AG04450 (cell line): ENCODE measurements at regions not wholly inside any gene's neighbourhood (a gene's known extent, or its start where the extent isn't known, plus 50 kb on each side); places are given as distances from the start of the nearest gene placed in this dataset.
"Not testable (repeated sequence)": the region's sequence is repeated elsewhere in the genome, so short reads cannot be mapped to it uniquely, and the experiment has no call there.

Source experiments
- CTCF ChIA-PET: fragments of 300-600, 350-600 bp; formaldehyde crosslinking; extraction: SDS; loops from one replicate; lab custom pipeline; 2022; ENCODE audit warnings: antibody characterized with exemption, inconsistent platforms; lab: Charles Lee
- POLR2A ChIA-PET: fragments of 350-600 bp; formaldehyde crosslinking; extraction: SDS; loops from one replicate; lab custom pipeline; 2021; ENCODE audit warnings: antibody characterized with exemption, inconsistent platforms; lab: Yijun Ruan, JAX
- DNase-seq: peaks from one replicate; pipeline ENCODE4 v3.0.0-alpha.2; 2011; ENCODE audit warnings: low read depth, low spot score
- H3K27ac ChIP-seq: one replicate; pipeline ENCODE4 v1.5.1; 2012; ENCODE audit warnings: low read depth, low read length, control low read depth
- H3K27me3 ChIP-seq: one replicate; pipeline ENCODE4 v1.6.0; 2012; ENCODE audit warnings: low read length; ENCODE audit not compliant: control insufficient read depth, insufficient read depth
- H3K4me3 ChIP-seq: 2 replicates; pipeline ENCODE4 v1.5.1; 2011; ENCODE audit warnings: mild to moderate bottlenecking, low read depth, low read length, control low read depth
- H3K9me3 ChIP-seq: 2 replicates; pipeline ENCODE4 v1.5.1; 2012; ENCODE audit warnings: low read length; ENCODE audit not compliant: control insufficient read depth, insufficient read depth
- TF ChIP-seq, protein P1 (sequence below): IDR thresholded peaks from 2 replicates; pipeline ENCODE4 v1.5.1; 2011; ENCODE audit warnings: low read depth, low read length, control low read depth, inconsistent platforms

DNA sequence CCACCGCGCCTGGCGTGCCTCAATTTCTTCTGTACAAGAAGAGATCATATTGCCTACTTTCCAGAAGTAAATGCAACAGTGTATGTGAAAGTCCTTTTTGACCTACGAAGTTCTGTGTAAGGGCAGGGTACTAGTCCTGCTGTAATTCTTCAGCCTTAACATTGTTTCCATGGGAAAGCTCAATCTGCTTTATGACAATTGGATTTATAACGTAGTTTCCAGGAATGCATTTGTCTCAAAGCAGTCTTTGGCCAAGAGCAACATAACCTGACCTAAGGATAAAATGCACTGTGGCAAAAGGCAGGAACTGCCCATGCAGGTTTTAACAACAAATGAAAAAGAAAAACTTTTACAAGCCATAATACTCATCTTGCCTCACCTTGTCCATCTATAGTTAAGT is 108.1 kb upstream of the PODXL start:
- Histone ChIP-seq H3K9me3 (no peaks in the 10 kb centered on the region), H3K27ac (no peak overlapping the region), H3K27me3 (peaks cover 2% of the 10 kb centered on the region), H3K4me3 (no peak overlapping the region)
- ChIA-PET POLR2A (no interaction called here), CTCF (interaction anchor here (2.6 kb wide), 1 partner anchor 9 kb away, joined by 7 read pairs; no protein-coding TSS in a partner anchor)
- TF ChIP-seq, protein P1, sequence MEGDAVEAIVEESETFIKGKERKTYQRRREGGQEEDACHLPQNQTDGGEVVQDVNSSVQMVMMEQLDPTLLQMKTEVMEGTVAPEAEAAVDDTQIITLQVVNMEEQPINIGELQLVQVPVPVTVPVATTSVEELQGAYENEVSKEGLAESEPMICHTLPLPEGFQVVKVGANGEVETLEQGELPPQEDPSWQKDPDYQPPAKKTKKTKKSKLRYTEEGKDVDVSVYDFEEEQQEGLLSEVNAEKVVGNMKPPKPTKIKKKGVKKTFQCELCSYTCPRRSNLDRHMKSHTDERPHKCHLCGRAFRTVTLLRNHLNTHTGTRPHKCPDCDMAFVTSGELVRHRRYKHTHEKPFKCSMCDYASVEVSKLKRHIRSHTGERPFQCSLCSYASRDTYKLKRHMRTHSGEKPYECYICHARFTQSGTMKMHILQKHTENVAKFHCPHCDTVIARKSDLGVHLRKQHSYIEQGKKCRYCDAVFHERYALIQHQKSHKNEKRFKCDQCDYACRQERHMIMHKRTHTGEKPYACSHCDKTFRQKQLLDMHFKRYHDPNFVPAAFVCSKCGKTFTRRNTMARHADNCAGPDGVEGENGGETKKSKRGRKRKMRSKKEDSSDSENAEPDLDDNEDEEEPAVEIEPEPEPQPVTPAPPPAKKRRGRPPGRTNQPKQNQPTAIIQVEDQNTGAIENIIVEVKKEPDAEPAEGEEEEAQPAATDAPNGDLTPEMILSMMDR: no peak
- DNase-seq: no peak

DNA sequence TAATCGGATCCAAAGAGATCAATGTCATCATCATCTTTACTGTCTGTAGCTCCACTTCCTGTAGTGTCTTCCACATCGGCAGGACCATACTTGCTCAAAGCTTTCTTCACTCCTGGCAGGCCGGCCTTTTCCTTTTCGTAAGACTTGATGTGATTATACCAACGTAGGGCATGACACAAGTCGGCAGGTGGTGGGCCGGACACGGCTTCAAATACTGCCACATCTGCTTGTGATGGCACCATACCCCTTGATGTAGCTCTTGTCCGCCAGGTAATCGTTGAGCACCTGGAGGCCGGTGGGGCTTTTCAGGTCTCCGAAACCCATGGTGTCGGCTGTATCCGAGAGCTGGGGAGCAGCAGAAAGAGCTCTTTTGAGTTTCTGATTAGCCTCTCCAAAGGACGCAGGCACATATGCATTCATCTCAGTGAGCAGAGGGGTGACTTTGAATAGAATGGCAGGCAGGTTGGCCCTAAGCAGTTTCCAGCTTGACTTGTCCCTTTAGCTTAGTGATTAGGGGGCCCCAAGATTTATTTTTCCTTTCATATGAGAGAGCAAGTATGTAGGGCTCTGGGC is 106.0 kb upstream of the PODXL start:
- DNase-seq, POLR2A ChIA-PET, H3K27me3 ChIP-seq, H3K9me3 ChIP-seq, H3K4me3 ChIP-seq, CTCF ChIA-PET, H3K27ac ChIP-seq: not testable (repeated sequence)

DNA sequence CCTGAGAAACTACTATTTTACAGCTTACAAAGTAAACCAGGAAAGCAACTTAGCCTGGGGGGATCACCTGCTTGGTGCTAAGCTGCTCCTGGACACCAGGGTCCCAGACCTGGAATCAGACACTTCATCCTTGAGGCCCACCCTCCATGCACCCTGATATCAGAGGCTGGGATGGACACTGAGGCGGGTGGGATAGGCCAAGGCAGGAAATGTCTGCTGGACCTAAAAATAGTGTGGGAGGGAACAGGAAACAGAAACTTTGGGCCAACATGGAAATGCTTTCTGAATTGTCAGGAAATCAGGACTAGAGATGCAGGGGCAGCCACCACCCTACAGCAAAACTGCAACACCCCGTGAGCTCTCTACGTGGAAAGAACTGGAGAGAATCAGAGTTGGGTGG is 101.5 kb upstream of the PODXL start:
- Histone ChIP-seq H3K9me3 (no peaks in the 10 kb centered on the region; the same call in 1 of the 2 replicates), H3K27me3 (peaks cover 14% of the 10 kb centered on the region), H3K4me3 (no peak overlapping the region), H3K27ac (no peak overlapping the region)
- ChIA-PET POLR2A (interaction anchor here (0.6 kb wide), 1 partner anchor 111 kb away, joined by 3 read pairs; no protein-coding TSS in a partner anchor), CTCF (interaction anchor here (1.5 to 1.9 kb wide), 2 partner anchors 31 to 144 kb away, joined by 4 to 9 read pairs; no protein-coding TSS in a partner anchor)
- TF ChIP-seq, protein P1: no peak
- DNase-seq: no peak

DNA sequence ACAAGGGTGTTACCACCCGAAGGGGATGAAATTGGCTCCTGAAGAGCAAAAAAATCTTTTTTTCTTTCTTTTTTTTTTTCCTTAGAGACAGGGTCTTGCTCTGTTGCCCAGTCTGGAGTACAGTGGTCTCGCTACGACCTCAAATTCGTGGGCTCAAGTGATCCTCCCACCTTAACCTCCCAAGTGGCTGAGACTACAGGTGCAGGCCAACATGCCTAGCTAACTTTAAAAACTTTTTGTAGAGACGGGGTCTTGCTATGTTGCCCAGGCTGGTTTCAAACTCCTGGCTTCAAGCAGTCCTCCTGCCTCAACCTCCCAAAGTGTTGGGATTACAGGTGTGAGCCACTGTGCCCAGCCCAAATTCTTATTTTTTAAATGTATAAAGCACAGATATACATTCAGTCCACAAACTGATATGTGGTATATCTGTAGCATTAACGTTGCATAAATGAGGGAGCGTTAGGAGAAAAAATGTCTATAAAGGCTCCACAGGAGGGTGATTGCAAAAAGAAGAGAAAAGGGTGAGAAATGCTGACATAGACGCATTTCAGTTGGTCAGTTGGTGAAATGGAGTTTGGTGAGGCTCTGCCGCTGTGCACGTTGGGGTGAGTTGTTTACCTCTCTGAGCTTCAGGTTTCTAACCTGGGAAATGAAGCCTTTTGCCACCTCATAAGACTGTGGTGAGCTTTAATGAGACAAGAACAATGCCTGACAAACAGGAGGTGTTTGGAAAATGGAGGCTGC is 100.7 kb upstream of the PODXL start:
- TF ChIP-seq, protein P1: no peak
- ChIA-PET CTCF (interaction anchor here (1.5 to 1.9 kb wide), 2 partner anchors 32 to 143 kb away, joined by 4 to 9 read pairs; no protein-coding TSS in a partner anchor), POLR2A (interaction anchor here (0.6 kb wide), 1 partner anchor 110 kb away, joined by 3 read pairs; no protein-coding TSS in a partner anchor)
- H3K4me3 ChIP-seq: no peak overlapping the region
- no peak overlapping the region for H3K27ac ChIP-seq
- H3K27me3 ChIP-seq: peaks cover 14% of the 10 kb centered on the region
- no peaks in the 10 kb centered on the region; the same call in 1 of the 2 replicates for H3K9me3 ChIP-seq
- no peak for DNase-seq

DNA sequence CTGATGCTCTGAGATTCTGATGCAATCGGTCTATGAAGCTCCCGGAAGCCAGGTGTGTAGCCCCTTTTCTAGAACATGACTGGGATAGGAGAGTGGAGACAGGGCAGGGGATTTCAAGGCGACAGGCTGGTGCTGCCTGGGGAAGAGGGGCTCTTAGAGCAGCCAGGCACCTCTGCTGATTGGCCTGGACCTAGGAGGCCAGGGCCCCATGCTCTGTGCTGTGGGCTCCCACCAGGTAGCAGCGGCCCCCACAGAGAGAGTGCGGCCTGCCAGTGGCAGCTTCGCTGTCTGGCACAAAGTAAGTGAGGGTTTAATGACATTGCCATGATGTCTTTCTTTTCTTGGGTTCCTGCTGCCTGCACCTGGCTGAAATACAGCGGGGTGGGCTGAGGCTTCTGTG is 99.4 kb upstream of the PODXL start:
- CTCF ChIA-PET: interaction anchor here (0.5 to 2.9 kb wide), 16 partner anchors 9 to 284 kb away, joined by 3 to 85 read pairs (median 4); no protein-coding TSS in a partner anchor
- TF ChIP-seq, protein P1: no peak
- POLR2A ChIA-PET: no interaction called here
- Histone ChIP-seq H3K27me3 (peaks cover 12% of the 10 kb centered on the region), H3K4me3 (no peak overlapping the region), H3K9me3 (no peaks in the 10 kb centered on the region; the same call in 1 of the 2 replicates), H3K27ac (no peak overlapping the region)
- no peak for DNase-seq
